Tibial artery (tissue), 4 donors: ENCODE measurements at regions not wholly inside any gene's neighbourhood (a gene's known extent, or its start where the extent isn't known, plus 50 kb on each side); places are given as distances from the start of the nearest gene placed in this dataset.

Experiments
- DNase-seq, 2 donors: peaks; one replicate each; pipeline ENCODE4 v3.0.0-alpha.2; 2019
- H3K27ac ChIP-seq, 2 donors: fragments of 200-600 bp; sonication (generic) in 1 of 2; 1 replicate in 1 of 2; 2 replicates in 1 of 2; pipeline ENCODE4 v1.5.1; 2018 to 2019; ENCODE audit warnings: mild to moderate bottlenecking in 1 of 2
- H3K27me3 ChIP-seq, 2 donors: fragments of 200-600 bp; sonication (generic) in 1 of 2; one replicate each; pipeline versions ENCODE4 v1.5.1 to v1.6.0; 2016 to 2019
- H3K36me3 ChIP-seq, 3 donors: fragments of 200-600 bp; sonication (generic) in 2 of 3; one replicate each; pipeline ENCODE4 v1.5.1; 2016 to 2019; ENCODE audit warnings: mild to moderate bottlenecking in 2 of 3
- H3K4me1 ChIP-seq, 4 donors: fragments of 200-600 bp; sonication (generic) in 2 of 4; 1 replicate in 3 of 4; 2 replicates in 1 of 4; pipeline ENCODE4 v1.5.1; 2016 to 2019
- H3K4me3 ChIP-seq, 2 donors: fragments of 200-600 bp; sonication (generic) in 1 of 2; 1 replicate in 1 of 2; 2 replicates in 1 of 2; pipeline ENCODE4 v1.5.1; 2018 to 2019; ENCODE audit warnings: mild to moderate bottlenecking in 2 of 2
- H3K9me3 ChIP-seq, 3 donors: fragments of 200-600 bp; sonication (generic) in 1 of 3; one replicate each; pipeline ENCODE4 v1.5.1; 2016 to 2019
- intact Hi-C: fragments of 100-400 bp; cut with DNase I; formaldehyde crosslinking; loops from one replicate; pipeline ENCODE4 v1.15.0; 2023; ENCODE audit warnings: low total_unique reads
- TF ChIP-seq, protein P1 (sequence below), 2 experiments: fragments of 200-600 bp in 1 of 2; fragments of 450-650 bp in 1 of 2; IDR thresholded peaks; one replicate each; pipeline ENCODE4 v1.5.1; 2017 to 2019; ENCODE audit warnings: antibody characterized with exemption in 2 of 2, mild to moderate bottlenecking in 1 of 2, moderate library complexity in 1 of 2

DNA sequence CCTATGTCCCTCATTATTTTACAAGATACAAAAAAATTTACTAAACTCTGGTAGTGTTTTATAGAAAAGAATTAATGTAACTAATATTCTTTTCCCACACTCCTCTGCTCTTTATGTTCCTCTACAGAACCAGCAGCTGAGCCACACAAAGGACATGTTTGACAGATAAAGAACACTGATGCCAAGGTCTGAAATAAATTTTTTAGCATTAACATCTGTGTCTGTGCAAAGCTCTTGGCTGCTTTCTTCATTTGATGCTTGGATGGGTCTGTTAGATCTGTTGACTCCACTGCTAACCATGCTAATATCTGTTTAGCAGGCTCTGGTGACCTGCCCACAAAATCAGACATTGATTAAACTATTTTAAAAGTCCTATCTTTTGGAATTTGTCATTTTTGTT, 2363.8 kb downstream of the PCDH9 start:
- Histone ChIP-seq H3K36me3 (no peaks in the 10 kb centered on the region), H3K9me3 (peaks cover 0 to 10% (median 6%) of the 10 kb centered on the region in 3 donors), H3K4me1 (no peaks in the 10 kb centered on the region), H3K27ac (no peak overlapping the region), H3K4me3 (no peak overlapping the region), H3K27me3 (no peaks in the 10 kb centered on the region)
- intact Hi-C loops, result no loop called here
- TF ChIP-seq, protein P1, sequence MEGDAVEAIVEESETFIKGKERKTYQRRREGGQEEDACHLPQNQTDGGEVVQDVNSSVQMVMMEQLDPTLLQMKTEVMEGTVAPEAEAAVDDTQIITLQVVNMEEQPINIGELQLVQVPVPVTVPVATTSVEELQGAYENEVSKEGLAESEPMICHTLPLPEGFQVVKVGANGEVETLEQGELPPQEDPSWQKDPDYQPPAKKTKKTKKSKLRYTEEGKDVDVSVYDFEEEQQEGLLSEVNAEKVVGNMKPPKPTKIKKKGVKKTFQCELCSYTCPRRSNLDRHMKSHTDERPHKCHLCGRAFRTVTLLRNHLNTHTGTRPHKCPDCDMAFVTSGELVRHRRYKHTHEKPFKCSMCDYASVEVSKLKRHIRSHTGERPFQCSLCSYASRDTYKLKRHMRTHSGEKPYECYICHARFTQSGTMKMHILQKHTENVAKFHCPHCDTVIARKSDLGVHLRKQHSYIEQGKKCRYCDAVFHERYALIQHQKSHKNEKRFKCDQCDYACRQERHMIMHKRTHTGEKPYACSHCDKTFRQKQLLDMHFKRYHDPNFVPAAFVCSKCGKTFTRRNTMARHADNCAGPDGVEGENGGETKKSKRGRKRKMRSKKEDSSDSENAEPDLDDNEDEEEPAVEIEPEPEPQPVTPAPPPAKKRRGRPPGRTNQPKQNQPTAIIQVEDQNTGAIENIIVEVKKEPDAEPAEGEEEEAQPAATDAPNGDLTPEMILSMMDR (IDR thresholded peaks at IDR 0.05), result no peak
- no peak for DNase-seq

DNA sequence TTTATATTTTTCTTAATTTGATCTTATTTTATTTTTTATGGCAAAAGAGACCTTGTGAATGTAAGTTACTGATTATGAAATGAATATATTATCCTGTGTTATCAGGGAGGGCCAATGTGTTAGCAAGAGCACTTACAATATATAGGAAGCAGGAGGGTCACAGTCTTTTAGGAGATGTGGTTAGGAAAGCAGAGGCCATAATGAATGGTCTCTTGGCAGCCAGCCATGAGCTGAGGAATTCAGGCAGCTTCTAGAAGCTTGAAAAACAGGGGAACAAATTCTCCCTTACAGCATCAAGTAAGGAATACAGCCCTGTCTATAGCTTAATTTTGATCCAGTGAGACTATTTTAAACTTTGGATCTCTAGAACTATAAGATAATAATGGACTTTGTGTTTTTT, 2374.6 kb downstream of the PCDH9 start:
- no peaks in the 10 kb centered on the region for H3K27me3 ChIP-seq
- H3K9me3 ChIP-seq, result no peaks in the 10 kb centered on the region
- H3K27ac ChIP-seq, result no peak overlapping the region
- intact Hi-C loops, result no loop called here
- no peaks in the 10 kb centered on the region for H3K36me3 ChIP-seq
- H3K4me3 ChIP-seq, result no peak overlapping the region
- TF ChIP-seq, protein P1 (IDR thresholded peaks at IDR 0.05), result no peak
- no peak for DNase-seq
- no peaks in the 10 kb centered on the region for H3K4me1 ChIP-seq

DNA sequence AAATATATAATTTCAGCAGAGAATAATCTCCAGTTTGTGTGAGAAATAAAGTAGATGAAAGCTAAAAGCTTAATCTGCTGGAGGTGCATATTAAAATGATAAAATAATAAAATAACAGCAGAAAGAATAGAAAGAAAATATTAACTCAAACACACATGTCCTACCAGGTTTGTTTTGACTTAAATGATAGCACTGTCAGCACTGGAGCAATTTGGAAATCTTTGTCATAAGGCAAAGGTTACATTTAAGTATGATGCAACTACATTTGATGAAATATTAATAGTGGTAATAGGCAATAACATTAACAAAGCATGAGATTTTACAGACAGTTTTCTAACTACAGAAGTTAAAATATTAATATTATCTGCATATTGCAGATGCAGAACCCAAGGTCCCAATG, 2380.1 kb downstream of the PCDH9 start:
- no peaks in the 10 kb centered on the region for H3K36me3 ChIP-seq
- no peaks in the 10 kb centered on the region for H3K9me3 ChIP-seq
- TF ChIP-seq, protein P1 (IDR thresholded peaks at IDR 0.05), result no peak
- H3K27ac ChIP-seq, result no peak overlapping the region
- no peaks in the 10 kb centered on the region for H3K27me3 ChIP-seq
- intact Hi-C loops, result no loop called here
- no peaks in the 10 kb centered on the region for H3K4me1 ChIP-seq
- H3K4me3 ChIP-seq, result no peak overlapping the region
- no peak for DNase-seq

DNA sequence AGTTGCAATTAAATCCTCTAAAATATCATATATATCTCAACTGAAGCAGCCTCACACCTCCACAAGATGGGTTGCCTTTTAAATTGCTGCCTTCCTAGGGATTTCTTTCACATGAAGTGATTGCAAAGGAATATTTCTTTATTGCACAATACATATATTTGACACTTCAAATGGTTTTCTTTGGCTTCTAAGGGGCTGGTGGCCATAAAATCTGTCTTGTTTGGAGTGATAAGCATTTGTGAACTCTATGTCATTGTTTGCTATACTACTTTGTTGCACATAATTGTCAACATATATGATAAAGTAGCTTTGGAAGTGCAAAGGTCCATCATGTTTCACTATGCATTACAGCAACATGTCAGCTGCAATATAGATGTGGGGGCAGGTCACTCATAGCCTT, 2380.9 kb downstream of the PCDH9 start:
- intact Hi-C loops, result no loop called here
- H3K27me3 ChIP-seq, result no peaks in the 10 kb centered on the region
- TF ChIP-seq, protein P1 (IDR thresholded peaks at IDR 0.05), result no peak
- no peaks in the 10 kb centered on the region for H3K36me3 ChIP-seq
- H3K9me3 ChIP-seq, result no peaks in the 10 kb centered on the region
- no peak for DNase-seq
- H3K27ac ChIP-seq, result no peak overlapping the region
- no peak overlapping the region for H3K4me3 ChIP-seq
- no peaks in the 10 kb centered on the region for H3K4me1 ChIP-seq

DNA sequence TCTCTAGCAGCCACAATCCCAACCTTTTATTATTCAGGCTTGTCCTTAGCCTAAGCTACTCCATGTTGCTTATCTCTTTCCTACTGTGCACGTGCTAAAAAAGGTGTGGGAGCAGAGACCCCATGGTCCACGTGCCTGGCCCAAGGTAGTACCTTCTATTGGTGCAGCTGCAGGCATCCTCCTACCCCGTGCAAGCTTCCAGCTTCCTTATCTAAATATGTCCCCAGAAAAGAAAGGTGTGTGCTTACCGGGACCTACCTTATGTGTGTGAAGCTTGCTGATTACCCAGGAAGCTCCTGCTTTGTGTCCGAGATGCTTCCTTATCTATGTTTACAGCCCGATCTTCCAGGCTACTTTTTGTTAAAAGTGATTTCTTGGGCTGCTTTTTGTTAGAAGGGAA, 2382.4 kb downstream of the PCDH9 start:
- TF ChIP-seq, protein P1 (IDR thresholded peaks at IDR 0.05), result no peak
- no peaks in the 10 kb centered on the region for H3K4me1 ChIP-seq
- H3K36me3 ChIP-seq, result no peaks in the 10 kb centered on the region
- intact Hi-C loops, result no loop called here
- no peak overlapping the region for H3K4me3 ChIP-seq
- no peak for DNase-seq
- no peak overlapping the region for H3K27ac ChIP-seq
- no peaks in the 10 kb centered on the region for H3K27me3 ChIP-seq
- no peaks in the 10 kb centered on the region for H3K9me3 ChIP-seq

DNA sequence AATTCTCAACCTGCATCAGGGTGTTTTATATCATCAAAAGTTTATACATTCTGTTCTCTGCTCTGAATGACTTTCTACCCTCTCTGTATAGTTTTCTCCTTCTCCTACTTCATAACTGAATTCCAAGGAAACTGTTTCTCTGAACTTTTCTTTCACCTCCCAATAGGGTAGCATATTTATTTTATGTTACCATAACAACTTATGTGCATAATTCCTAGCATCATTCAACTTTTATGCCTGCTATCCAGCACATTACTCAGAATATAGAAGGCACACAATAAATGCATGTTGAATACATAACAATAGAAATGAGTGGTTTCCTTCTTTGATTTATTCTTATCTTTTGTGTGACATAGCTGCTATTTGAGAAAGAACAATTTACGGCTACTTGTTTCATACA, 2385.0 kb downstream of the PCDH9 start:
- Histone ChIP-seq H3K4me1 (no peaks in the 10 kb centered on the region), H3K27ac (no peak overlapping the region), H3K36me3 (no peaks in the 10 kb centered on the region), H3K9me3 (no peaks in the 10 kb centered on the region), H3K27me3 (no peaks in the 10 kb centered on the region), H3K4me3 (no peak overlapping the region)
- TF ChIP-seq, protein P1 (IDR thresholded peaks at IDR 0.05), result no peak
- no peak for DNase-seq
- intact Hi-C loops, result no loop called here
